NCI-H1105 (cell line): ENCODE measurements at regions not wholly inside any gene's neighbourhood (a gene's known extent, or its start where the extent isn't known, plus 50 kb on each side); places are given as distances from the start of the nearest gene placed in this dataset.

Source experiments
- DNase-seq: peaks from one replicate; lab custom pipeline; 2025; lab: John Stamatoyannopoulos, UW

- no peak for DNase-seq
Measured at GRCh38 chr5:89407054-89407453, 524.1 kb upstream of the MEF2C start.

GRCh38 chr5:89401659-89402058 lies 518.7 kb upstream of the MEF2C start:
- no peak for DNase-seq

GRCh38 chr5:89401012-89401411 lies 518.0 kb upstream of the MEF2C start:
- DNase-seq: no peak

GRCh38 chr5:89399548-89399947 lies 516.6 kb upstream of the MEF2C start:
- no peak for DNase-seq

GRCh38 chr5:89397096-89397495 lies 514.1 kb upstream of the MEF2C start:
- DNase-seq: no peak

- DNase-seq: no peak
Measured at GRCh38 chr5:89396278-89396954, 513.4 kb upstream of the MEF2C start.

GRCh38 chr5:89395111-89395510 lies 512.1 kb upstream of the MEF2C start:
- DNase-seq: no peak

GRCh38 chr5:89388872-89389271 lies 505.9 kb upstream of the MEF2C start:
- DNase-seq: no peak

GRCh38 chr5:89384391-89384790 lies 501.4 kb upstream of the MEF2C start:
- no peak for DNase-seq

- no peak for DNase-seq
Measured at GRCh38 chr5:89380635-89381034, 497.7 kb upstream of the MEF2C start.

GRCh38 chr5:89377767-89378455 lies 494.9 kb upstream of the MEF2C start:
- DNase-seq: no peak

GRCh38 chr5:89374818-89375521 lies 492.0 kb upstream of the MEF2C start:
- DNase-seq: peak; percentile 14

GRCh38 chr5:89374144-89374784 lies 491.3 kb upstream of the MEF2C start:
- DNase-seq: peak; percentile 34

GRCh38 chr5:89372176-89372575 lies 489.2 kb upstream of the MEF2C start:
- DNase-seq: no peak

- DNase-seq: no peak
Measured at GRCh38 chr5:89371646-89372045, 488.7 kb upstream of the MEF2C start.

- DNase-seq: no peak
Measured at GRCh38 chr5:89359046-89359445, 476.1 kb upstream of the MEF2C start.

- DNase-seq: no peak
Measured at GRCh38 chr5:89353837-89354551, 471.0 kb upstream of the MEF2C start.

GRCh38 chr5:89351975-89352374 lies 469.0 kb upstream of the MEF2C start:
- DNase-seq: no peak

GRCh38 chr5:89351222-89351621 lies 468.2 kb upstream of the MEF2C start:
- no peak for DNase-seq

GRCh38 chr5:89350684-89351083 lies 467.7 kb upstream of the MEF2C start:
- DNase-seq: no peak

GRCh38 chr5:89349246-89349980 lies 466.4 kb upstream of the MEF2C start:
- DNase-seq: peak; percentile 37
